AML-193 (cell line): ENCODE measurements at regions not wholly inside any gene's neighbourhood (a gene's known extent, or its start where the extent isn't known, plus 50 kb on each side); places are given as distances from the start of the nearest gene placed in this dataset.
"Not testable (repeated sequence)": the region's sequence is repeated elsewhere in the genome, so short reads cannot be mapped to it uniquely, and the experiment has no call there.

Source experiments
- DNase-seq, 2 experiments: peaks; one replicate each; lab custom pipeline; 2025; lab: John Stamatoyannopoulos, UW

DNA sequence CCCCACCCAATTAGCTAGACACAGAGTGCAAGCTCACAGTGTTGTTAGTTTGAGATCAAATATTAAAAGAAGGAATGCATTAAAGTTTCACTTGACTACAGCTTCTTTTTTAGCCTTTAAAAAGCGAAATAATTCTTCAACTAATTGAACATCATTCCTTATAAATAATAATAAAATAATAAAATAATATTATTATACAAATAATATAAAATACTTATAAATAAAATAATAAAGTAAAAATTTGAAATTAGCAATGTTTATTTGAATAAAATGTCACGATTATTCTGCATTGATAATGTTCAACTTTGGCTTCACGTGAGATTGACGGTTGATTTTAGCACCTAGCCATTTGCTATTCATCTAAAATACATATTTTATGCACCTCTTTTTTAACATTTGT lies 819.3 kb downstream of the FRK start:
- no peak for DNase-seq

DNA sequence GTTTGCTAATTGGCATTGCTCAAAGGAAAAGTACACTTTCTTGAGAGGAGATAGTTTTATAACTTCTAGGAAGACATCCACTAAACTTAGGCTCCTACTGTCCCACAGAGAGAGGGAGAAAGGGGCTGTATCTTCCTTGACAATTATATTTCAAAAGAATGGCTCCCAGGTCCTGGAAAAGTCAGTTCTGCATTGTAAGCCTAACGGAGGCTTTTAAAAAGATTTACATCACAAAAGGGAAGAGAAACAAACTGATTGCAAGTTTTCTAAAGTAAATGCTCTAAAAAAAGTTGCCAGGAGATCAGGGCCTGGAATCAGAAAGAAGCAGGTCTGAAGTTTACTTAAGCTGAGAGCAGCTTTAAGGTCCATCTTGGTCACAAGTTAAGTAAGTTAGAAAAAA lies 839.5 kb downstream of the FRK start:
- DNase-seq: no peak

DNA sequence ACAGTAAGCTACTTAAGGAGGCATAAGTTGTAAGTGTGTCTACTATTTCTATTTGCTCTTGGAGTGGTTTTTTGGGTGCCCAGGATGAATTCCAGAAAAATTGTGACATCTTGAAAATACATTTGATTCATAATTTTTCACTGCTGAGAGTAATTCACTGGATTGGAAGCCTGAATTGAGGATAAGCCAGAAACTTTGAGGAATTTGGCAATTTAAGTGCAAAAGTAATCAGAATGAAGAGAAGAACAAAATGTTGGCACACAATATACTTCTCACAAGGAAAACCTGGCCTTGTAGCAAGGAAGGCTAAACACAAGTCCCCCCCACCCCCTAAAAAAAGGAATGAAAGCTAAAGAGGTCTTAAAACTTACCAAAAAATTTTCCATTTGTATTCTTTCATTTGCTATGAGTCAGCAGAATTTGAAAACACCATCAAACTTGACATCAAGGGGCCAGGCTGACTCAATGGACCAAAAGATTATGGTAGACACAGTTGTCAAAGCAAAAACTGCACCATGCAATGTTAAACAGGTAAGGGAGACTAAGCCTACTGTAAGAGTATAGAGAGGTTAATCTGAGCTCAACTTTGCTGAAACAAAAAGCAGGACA lies 840.0 kb downstream of the FRK start:
- no peak for DNase-seq

DNA sequence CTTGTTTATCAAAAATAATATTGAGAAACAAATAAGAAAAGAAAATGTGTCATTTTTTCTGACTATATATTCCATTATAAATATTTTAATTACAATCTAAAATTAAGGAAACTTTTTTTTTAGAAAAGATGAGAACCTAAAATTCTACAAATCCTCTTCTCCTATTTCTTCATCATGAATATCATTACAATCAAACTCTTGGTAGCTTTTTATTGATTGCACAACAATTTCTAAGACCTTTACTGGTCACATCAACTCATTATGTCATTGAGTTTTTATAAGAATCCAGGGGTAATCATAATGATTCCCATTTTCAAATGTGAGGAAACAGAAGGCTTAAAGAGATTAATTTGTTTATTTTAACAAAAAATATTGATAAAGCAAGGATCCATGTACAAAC lies 841.0 kb downstream of the FRK start:
- no peak for DNase-seq

DNA sequence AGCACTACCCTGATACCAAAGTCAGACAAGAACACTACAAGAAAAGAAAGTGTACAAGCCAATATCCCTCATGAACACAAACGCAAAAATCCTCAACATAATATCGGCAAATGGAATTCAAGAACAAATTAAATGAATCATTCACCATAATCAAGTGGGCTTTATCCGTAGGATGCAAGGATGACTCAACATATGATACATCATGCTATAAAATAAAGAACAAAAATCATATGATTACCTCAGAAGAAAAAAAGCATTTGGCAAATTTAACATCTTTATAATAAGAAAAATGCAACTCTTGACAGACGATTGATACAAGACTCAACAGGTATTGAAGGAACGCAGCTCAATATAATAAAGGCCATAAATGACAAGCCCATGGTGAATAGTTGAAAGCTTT lies 843.9 kb downstream of the FRK start:
- DNase-seq: no peak

DNA sequence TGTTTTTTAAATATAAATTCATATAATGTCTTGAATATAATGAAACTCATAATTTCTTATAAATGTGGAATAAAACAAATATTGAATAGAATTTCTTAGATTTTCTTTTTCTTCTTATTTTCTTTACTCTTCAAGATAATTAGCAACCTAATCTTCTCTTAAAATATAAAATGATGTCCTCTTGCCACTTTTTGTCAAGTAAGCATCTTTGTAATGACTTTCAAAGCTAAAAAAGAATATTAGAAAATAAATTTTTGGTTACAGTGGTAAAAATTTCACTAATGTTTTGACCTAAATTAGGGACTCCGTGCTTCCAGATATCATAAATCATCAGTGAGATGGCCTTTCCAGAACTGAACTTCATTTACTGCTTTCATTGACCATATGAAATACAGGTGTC lies 846.4 kb downstream of the FRK start:
- no peak for DNase-seq

DNA sequence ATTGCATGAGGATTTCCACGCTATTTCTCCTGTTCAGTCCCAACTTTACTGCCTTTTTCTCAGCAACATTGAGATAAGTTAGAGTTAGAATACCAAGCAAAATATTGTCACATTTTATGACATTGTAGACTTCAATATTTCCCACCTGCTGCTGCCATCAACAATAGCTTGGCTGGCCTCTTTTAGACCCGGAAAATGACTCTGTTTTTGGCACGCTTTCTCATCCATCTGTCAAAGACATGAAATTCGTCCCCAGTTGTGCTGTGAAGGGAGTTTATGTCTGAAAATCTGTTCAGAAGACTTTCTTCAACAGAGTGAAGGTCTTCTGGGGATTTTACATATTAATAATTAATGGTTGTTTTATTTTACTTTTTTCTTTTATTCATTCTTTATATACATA lies 857.3 kb downstream of the FRK start:
- DNase-seq: no peak

DNA sequence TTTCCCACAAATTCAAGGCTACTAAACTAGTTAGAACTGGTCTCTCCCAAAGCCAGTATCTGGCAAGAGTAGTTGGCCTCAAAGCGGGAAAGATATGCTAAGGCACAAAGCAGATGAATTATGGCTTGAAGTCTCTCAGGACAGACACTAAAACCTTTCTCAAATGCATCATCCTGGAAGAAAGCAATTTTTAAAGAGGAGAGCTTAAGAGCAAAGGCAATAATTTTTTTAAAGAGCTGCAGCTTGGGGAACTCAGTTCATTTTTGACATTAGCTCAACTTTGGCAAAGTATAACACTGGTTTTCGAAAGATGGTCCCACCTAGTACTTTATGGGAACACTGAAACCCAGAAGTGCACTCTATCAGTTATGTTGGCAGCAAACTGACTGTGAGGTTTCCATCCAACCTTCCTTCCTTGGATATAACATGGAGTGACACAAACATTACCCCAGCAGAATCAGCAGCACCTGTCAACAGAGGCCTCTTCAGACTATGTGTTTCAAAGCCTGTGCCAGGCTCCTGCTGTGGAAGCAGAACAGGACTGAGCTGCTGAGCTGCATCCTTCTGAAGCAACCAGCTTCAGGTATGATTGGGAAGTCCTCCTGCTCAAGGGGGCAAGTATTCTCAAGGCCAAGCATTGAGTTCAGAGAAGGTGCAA lies 852.3 kb upstream of the HS3ST5 start:
- no peak for DNase-seq

DNA sequence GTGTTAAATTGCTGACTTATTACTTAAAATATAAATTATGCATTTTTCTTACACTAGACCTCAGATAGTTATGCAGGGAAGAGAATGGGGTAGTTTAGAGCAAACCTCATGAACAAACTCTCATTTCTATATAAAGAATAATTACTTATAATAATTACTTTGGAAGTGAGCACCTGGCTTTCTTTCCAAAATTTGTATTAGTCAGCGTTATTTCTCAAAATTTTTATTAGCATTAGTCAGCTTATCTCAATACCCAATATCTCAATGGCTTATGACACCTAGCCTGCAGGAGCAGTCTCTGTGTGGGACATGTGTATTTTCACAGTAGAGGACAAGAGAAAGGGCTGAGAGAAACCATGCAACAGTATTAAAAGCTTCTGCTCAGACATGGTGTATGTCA lies 849.2 kb upstream of the HS3ST5 start:
- no peak for DNase-seq

DNA sequence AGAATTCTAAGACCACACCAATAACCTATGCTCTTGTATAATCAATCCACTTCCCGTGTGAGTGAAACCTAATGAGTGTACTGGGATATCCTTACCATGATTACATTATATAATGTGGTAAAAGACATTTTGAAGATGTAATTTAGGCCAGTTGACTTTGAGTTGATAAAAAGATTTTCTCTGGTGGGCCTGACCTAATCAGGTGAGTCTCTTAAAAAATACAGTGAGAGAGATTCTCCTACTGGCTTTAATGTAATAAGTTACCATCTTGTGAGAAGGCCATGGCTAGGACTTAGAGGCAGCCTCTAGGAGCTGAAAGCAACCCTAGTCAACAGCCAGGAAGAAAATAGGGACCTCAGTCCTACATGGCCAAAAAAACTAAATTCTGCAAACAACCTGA lies 847.7 kb upstream of the HS3ST5 start:
- DNase-seq: no peak

DNA sequence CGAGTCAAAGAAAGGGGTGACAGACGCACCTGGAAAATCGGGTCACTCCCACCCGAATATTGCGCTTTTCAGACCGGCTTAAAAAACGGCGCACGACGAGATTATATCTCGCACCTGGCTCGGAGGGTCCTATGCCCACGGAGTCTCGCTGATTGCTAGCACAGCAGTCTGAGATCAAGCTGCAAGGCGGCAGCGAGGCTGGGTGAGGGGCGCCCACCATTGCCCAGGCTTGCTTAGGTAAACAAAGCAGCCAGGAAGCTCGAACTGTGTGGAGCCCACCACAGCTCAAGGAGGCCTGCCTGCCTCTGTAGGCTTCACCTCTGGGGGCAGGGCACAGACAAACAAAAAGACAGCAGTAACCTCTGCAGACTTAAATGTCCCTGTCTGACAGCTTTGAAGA lies 832.6 kb upstream of the HS3ST5 start:
- not testable (repeated sequence) for DNase-seq

DNA sequence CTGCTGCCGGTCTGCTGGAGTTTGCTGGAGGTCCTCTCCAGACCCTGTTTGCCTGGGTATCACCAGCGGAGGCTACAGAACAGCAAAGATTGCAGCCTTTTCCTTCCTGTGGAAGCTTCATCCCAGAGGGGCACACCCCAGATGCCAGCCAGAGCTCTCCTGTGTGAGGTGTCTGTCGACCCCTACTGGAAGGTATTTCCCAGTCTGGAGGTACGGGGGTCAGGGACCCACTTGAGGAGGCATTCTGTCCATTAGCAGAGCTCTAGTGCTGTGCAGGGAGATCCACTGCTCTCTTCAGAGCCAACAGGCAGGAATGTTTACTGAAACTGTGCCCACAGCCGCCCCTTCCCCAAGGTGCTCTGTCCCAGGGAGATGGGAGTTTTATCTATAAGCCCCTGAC lies 823.1 kb upstream of the HS3ST5 start:
- DNase-seq: not testable (repeated sequence)

DNA sequence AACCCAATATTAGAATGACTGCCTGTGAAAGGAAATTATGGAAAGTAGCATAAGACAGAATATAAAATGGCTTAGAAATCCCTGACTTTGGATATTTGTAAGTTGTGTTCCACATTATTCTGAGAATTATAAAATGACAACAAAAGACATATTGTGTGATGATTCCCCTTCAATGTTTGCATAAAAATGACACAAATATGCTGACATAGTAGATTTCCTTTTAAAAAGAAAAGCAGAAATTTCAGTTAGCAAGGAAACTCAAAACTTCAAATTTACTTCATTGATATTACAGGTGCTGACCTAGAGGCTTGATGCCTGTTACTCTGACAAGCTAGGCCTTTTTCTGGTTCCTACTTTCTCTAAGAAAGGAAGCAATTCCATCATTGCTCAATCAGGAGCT lies 816.9 kb upstream of the HS3ST5 start:
- DNase-seq: no peak

DNA sequence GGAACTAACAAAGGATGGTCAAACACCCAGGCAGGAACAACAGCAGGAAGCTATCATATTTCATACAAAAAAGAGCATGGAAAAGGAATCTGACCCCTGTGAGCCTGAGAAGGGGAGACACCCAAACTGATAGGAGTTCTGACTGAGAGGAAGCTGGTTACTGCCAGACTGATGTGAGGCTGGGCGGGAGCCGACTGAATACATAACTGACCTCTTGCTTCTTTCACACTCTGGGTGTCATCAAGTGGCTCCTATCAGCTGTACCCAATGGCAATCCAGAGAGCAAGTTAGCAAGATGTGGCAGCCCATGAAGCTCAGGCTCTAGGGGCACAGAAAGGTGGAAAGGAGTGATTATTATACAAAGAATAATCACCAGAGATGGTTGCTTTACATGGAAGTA lies 795.1 kb upstream of the HS3ST5 start:
- DNase-seq: no peak

DNA sequence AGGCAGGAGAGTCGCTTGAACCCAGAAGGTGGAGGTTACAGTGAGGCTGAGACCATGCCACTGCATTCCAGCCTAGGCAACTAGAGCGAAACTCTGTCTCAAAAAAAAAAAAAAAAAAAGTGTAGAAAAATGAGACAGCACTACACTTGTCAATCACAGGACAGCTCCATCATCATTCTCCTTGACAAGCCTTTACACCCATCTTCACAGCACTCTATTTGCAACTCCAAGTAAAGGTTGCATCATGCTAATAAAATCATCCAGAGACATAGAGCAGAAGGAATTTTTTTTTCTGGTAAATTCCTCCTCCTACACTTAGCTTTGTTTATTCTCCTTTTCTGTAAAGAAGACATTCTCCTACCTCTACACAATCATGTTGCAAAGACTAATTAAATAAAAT lies 791.0 kb upstream of the HS3ST5 start:
- no peak for DNase-seq

DNA sequence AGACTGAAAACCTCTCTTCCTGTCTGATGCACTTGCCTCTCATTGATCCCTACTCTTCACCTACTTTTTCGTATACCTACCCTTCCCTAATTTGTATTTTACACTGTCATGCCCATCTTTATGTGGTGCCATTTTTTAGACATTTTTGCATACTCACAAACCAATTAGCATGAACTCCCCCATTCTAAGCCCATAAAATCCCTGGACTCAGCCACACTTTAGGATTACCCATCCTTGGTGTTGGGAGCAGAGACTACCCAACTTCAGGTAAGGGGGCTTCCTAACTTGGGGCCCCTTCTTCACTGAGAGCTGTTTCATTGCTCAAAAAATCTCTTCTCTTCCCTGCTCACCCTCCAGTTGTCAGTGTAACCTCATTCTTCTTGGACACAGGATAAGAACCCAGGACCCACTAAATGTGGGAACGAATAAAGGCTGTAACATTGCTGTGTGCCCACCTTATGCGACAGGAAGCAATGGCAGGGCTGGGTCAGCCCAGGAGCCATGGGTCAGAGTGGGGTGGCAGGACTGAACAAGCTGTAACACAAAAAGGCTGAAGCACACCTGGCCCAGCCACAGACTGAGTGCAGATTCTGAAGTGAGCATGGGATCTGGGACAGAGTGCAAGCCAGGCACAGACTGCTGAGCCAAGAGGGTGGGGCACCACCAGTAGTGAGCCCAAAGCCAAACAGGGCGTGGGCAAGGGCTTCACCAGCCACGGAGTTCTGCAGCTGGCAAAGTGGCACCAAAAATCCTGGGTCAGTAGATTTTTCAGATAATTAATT lies 789.1 kb upstream of the HS3ST5 start:
- no peak for DNase-seq

DNA sequence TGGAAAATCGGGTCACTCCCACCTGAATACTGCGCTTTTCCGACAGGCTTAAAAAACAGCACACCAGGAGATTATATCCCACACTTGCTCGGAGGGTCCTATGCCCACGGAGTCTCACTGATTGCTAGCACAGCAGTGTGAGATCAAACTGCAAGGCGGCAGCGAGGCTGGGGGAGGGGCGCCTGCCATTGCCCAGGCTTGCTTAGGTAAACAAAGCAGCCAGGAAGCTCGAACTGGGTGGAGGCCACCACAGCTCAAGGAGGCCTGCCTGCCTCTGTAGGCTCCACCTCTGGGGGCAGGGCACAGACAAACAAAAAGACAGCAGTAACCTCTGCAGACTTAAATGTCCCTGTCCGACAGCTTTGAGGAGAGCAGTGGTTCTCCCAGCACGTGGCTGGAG lies 778.7 kb upstream of the HS3ST5 start:
- not testable (repeated sequence) for DNase-seq

DNA sequence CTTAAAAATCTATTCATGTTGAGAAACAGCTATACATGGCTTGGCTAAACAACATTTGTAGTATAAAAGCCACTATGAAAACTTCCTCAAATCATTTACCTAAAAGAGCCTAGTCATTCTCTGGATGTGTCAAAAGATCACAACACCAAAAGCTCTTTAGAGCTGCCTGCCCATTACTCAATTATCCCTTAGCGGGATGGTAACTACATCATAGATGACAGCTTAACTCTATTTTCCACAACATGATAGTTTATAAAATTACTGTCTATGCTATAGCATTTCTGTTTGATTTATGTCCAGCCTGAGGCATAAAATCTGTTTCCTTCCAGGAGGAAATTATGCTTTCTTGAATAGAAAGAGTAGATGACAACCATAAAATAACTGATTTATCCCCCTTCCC lies 777.6 kb upstream of the HS3ST5 start:
- no peak for DNase-seq

DNA sequence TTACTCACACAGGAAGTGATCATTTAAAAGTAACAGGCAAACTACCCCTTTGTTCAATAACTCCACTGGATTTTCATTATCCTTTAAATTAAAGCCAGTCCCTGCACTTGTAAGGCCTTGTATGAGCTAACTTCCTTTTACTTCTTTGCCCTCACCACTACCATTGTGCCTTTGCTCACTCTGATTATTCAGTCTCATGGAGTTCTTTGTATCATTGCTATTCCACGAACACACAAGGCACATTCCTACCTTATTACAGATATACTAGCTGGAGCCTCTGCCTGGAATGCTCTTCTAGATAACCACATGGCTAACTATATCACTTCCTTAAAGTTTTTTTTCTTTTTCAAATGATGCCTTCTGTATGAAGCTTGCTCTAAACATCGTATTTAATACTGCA lies 748.6 kb upstream of the HS3ST5 start:
- no peak for DNase-seq

DNA sequence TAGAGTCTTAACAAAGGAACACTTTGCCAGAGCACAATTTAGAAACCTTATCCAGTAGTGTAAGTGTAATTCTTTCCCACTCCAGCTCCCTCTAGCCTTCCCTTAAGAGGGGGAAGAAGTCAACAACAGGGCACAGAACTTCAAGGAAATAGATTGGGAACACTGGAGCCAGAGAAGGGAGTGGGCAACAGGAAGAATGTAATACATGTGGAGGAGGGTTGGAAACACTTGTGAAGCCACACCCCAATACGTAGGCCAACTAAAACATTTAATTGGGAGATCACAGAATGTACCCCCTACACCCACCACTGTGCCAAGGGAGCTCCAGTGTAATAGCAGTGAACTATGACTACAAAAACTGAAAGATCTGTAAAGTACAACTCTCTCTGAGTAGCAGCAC lies 735.7 kb upstream of the HS3ST5 start:
- DNase-seq: no peak

DNA sequence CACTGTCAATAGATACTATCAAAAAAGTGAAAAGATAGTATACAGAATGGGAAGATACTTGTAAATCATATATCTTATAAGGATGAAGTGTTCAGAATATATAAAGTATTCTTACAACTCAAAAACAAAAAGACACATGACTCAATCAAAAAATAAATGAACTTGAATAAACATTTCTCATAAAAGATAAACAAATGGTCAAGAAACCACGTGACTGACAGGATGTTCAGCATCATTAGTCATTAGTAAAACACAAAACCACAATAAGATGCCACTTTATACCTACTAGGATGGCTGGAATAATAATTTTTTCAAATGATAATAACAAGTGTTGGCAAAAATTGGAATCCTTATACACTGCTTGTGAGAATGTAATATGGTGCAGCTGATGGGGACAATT lies 729.1 kb upstream of the HS3ST5 start:
- no peak for DNase-seq

DNA sequence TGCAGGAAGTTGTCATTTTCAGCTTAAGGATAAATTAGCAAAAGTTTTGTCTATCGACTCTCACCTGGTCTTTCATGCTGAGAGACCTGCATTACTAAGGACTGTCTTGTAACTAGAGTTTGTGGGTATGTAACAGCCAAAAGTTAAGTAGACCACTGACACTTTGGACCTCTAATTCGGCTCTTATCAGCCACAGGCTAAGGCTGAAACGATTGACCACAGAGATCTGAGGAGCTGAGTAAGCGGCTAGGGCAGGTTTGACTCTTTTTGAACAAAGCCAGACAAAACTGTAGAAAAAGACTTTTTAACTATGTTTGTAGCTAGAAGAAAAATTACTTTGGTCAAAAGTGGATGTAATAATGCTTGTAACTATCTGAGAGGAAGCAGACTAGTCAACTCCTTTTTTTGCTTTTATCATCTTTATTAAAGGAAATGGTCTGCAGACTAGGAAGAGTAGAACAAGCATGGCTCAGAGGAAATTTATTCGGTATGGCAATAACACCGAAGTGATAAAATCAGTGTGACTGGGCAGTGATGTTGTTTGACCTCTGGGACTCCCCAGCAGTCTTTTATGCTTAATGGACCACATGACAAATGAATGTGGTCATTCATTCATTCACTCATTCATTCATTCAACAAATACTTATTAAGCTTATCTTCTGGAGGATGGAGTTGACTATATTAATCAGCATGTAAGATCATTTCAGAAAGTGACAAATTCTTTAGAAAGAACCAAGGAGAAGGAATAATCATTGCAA lies 725.0 kb upstream of the HS3ST5 start:
- DNase-seq: no peak

DNA sequence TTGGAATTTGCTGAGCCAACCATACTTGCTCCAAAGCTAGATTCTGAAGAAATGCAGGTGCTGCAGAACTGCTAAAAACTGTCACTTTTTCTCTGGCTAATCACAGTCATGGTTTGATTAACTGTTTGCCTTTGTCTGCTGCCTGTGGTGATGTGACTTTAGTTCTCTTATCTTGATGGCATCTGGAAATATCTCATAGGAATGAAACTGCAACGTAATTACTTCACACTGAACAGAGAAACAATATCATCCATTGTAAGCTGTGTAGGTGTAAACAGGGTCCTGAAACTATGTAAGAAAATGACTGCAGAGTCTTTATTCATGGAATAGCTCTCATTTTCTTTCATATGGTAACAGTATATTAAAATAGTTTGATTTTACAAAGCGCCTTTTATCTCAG lies 721.9 kb upstream of the HS3ST5 start:
- DNase-seq: no peak
